Esophagus mucosa (tissue), 1 donor: ENCODE measurements at regions not wholly inside any gene's neighbourhood (a gene's known extent, or its start where the extent isn't known, plus 50 kb on each side); places are given as distances from the start of the nearest gene placed in this dataset.
A peak's percentile ranks its signal among the peaks of the same experiment; 100 is the strongest.
"Not testable (repeated sequence)": the region's sequence is repeated elsewhere in the genome, so short reads cannot be mapped to it uniquely, and the experiment has no call there.

ENCODE experiments used
- ATAC-seq: fragments of 200-7000 bp; cut with Tn5 transposase; one replicate; pipeline ENCODE4 v1.9.1; 2020
- donor health status: DM: yes; HTN: yes; CAD: no.

DNA sequence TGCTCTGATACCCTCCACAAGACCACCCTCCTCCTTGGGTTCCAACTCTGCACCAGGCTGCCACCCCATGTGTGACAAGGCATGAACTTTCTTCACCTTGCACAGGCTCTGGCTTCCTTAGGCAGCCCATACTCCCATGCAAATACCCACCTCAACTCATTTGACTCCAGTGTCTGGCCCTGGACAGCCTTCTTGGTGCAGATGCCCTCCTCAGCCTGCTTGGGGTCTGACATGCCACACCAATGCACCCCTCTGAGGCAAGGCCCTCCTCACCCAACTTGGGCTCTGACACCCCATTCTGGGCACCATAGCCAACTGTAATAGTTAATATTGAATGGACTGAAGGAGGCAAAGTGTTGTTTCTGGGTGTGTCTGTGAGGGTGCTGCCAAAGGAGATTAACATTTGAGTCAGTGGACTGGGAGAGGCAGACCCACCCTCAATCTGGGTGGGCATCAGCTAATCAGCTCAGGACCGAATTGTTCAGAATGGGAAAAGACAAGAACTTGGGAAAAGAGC, 115.0 kb upstream of the EPB41L4A start:
- peak; percentile 25 for ATAC-seq

DNA sequence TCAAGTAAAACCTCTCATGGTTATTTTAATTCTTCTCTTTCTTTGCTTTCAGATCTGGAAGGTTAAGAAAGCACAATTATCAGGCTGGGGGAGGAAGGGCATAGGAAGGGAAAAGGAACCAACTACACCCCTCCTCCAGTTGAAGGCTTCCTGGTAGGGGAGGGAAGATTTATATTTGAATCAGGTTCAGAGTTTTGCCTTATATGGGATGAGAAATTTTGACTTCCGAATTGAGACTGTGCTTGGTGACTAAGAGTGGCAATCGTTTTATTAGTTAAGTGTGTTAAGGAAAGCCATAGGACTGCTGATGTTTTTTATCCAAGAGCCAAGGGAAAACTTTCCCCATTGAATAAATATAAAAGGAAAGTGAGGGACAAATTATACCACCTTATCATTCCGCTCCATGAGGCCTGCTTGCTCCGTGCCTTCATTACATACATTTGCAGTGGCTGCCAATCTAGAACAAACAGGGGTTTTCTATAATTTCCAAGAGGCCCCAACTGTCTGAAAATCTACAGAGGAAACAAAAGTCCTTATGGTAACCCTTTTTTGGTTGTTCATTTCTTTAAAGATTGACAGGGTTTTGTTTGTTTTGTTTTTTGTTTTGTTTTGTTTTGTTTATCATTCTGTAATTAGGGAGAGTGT, 115.7 kb upstream of the EPB41L4A start:
- ATAC-seq = no peak

DNA sequence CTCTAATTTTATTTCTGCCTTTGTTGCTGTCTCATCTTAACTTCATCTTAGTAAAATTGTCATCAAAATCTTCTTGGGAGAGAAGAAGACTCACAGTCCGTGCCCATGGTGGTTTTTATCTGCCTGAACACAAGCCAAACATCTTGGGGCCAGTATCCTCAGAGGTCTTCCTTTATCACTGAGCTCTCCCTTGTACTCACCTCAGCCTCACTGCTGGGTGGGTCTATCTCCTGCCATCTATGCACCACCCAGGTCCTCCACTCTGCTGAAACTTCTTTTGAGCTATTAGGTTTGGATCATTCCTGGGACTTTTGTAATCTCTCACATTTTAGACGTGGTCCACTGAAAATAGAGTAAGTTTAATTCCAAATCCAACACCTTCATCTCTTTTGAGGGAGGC, 116.3 kb upstream of the EPB41L4A start:
- no peak for ATAC-seq

- not testable (repeated sequence) for ATAC-seq
Measured at GRCh38 chr5:112544558-112544957, 125.5 kb upstream of the EPB41L4A start.

GRCh38 chr5:112546946-112547592, 128.0 kb upstream of the EPB41L4A start:
- no peak for ATAC-seq

DNA sequence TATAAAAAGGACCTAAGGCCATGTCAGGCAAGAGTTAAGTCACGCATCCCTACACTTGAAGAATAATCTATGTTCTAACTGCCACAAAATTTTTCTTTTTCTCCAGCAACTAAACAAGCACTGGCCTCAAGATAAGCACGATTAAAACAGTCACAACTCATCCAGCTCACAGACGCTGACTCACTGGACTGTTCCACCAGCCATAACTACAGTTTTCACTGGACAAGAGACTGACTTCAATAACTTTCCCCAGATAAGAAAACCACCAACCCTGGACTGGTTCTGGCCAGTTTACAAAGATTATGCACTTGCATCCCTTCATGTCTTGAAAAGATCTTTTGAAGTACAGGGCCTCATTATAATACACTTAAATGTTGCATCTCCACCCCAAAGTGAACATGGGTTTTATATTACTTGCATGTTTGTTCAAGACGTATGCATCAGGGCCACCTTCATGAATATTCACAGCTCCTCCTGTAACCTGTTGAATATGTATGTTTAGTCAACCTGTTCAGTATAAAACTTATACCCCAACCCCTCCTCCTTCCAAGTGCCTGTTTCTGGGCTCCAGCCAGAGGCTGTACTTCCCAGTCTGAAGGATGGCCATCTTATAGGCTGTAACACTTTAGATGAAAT, 129.3 kb upstream of the EPB41L4A start:
- no peak for ATAC-seq

GRCh38 chr5:112549127-112549526, 130.1 kb upstream of the EPB41L4A start:
- ATAC-seq = no peak

GRCh38 chr5:112549605-112550166, 130.6 kb upstream of the EPB41L4A start:
- ATAC-seq = no peak

GRCh38 chr5:112551419-112552032, 132.4 kb upstream of the EPB41L4A start:
- ATAC-seq = peak; percentile 79

DNA sequence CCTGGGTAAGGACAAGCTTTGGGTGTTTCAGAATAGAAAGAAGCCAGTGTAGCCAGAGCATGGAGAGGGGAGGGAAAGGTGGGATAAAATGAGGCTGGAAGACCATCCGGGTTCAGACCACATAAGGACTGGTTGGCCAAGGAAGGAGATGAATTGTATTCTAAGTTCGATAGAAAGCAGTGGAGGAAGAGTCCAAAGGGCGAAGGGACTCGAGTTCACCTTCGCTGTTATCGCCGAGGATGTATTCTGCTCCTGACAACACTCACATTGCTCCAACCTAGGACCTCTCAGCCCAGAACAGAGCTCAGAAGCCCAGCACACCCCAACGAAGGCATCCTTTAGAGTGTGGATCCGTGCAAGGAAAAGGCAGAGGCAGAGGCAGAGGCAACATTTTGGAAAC, 133.1 kb upstream of the EPB41L4A start:
- ATAC-seq = no peak

GRCh38 chr5:112552791-112553190, 133.7 kb upstream of the EPB41L4A start:
- ATAC-seq = no peak

DNA sequence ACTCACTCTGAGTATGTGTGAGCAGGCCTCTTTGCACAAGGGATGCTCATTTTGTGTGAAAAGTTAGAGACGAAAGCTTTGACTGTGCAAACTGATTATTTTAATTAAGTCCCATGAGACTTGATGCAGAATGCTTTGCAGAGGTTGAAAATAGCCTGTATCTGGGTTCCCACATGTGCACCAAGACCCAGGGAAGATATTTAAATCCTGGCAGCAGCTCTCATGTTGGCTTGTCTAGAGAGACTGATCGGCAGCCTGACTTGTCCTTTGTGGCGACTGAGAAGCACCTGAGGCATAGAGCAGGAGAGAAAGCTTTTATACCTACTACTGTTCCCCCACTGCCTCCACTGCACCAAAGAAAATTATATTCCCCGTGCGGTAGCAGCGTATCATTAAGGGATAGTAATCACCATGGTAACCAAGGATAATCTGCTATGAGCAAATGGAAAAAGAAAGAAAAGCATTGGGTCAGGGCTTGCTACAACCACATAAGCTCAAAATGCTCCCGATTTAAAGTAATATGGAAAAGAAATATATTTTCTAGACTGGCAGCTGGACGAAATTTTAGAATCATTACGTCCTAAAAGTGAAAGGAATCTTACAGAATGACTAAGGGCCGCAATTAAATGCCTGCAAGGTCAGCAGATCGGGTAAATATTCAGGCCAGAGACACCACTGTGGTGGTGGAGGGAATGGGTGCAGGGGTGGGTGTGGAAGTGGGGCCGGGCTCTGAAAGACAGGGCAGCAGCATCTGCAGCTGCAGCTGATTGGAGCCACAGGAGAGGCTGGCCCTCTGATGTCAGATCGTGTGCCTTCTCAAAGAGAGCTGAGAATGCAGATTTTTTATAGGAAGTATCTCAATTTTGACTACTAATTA, 135.3 kb upstream of the EPB41L4A start:
- no peak for ATAC-seq

DNA sequence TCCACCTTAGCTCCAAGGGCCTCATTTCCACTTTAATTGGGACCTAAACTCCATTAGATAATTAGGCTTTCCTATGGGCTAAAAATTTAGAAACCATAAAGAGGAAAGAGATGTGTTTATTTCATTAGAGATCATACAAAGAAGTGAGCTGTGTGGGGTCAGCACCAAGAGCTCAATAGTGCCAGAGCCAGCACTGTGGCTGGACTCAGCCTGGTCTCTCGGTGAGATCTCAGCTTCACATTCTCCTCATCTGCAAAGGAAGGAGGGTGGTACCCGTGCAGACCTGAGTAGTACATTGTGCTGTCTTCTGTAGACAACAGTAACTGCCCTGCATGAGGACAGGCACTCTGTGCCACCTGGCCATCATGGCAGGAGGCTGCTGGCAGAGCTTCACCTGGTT, 136.1 kb upstream of the EPB41L4A start:
- no peak for ATAC-seq

DNA sequence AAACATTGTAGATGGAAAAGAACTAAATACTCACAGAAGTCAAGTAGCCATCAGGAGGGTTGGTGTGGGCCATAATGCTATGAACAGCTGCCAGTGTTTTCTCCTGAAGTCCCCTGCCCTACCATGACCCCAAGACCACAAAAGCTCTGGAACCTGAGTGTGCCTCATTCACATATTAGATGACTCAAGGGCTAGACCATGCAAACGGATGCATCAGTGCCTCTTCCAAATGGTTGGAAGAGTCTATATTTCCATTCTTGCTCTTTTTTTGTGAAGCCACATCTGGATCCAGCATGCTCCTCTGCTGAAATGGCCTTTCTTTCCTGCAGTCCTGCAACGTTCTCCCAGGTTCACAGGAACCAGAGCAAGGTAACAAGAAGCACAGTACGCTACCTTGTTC, 136.6 kb upstream of the EPB41L4A start:
- no peak for ATAC-seq

DNA sequence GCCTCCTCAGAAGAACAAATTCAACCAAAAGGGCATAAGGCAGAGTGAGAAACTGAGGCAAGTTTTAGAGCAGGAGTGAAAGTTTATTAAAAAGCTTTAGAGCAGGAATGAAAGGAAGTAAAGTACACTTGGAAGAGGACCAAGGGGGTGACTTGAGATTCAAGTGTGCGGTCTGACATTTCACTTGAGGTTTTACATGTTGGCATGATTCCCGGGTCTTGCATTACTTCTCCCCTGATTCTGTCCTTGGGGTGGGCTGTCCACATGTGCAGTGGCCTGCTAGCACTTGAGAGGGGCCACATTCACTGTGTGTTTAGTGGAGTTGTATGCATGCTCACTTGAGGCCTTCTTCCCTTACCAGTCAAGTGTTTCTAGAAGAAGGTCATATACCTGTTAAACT, 140.4 kb upstream of the EPB41L4A start:
- ATAC-seq = not testable (repeated sequence)

DNA sequence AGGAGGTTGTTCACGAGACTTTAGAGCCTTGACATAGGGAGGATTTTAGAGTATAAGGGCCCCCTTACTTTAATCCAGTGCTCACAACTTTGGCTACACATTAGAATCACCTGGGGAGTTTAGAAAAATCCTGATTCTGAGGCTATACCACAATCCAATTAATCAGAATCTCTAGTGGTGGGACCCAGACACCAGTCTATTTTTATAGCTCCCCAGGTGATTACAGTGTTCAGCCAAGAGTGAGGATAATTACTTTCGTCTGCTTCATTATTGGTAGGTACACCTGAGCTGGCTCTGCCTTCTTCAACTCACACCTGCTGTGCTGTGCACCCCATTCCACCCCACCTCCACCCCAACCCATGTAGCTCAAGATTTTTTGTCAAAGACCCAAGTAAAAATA, 141.3 kb upstream of the EPB41L4A start:
- ATAC-seq = no peak

DNA sequence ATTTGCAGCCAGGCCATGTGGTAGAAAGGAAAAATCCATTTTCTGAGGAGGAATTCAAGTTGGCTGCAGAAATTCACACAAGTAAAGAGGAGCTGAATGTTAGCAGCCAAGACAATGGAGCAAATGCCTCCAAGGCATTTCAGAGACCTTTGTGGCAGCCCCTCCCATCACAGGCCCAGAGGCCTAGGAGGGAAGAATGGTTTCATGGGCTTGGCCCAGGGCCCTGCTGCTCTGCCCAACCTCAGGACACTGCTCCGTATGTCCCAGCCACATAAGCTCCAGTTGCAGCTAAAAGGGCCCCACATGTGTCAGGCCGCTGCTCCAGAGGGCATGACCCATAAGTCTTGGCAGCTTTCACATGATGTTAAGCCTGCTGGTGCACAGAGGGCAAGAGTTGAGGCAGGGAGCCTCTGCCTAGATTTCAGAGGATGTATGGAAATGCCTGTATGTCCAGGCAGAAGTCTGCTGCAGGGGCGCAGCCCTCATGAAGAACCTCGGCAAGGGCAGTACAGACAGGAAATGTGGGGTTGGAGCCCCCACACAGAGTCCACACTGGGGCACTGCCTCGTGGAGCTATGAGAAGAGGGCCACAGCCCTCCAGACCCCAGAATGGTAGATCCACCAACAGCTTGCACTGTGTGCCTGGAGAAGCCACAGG, 144.2 kb upstream of the EPB41L4A start:
- ATAC-seq = no peak

GRCh38 chr5:112566251-112566650, 147.2 kb upstream of the EPB41L4A start:
- ATAC-seq = no peak

DNA sequence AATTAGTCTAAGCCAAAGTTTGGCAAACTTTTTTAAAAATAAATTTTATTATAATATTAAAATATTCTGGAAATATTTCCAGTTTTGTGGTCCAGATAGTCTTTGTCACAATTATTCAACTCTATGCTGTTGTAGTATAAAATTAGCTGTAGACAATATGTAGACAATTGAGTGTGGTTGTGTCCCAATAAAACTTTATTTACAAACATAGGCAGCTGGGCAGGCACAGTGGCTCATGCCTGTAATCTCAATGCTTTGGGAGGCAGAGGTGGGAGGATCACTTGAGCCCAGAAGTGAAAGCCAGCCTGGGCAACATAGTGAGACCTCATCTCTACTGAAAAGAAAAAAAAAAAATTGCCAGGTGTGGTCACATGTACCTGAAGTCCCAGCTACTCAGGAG, 150.5 kb upstream of the EPB41L4A start:
- no peak for ATAC-seq

GRCh38 chr5:112570708-112571444, 151.8 kb upstream of the EPB41L4A start:
- ATAC-seq = no peak

DNA sequence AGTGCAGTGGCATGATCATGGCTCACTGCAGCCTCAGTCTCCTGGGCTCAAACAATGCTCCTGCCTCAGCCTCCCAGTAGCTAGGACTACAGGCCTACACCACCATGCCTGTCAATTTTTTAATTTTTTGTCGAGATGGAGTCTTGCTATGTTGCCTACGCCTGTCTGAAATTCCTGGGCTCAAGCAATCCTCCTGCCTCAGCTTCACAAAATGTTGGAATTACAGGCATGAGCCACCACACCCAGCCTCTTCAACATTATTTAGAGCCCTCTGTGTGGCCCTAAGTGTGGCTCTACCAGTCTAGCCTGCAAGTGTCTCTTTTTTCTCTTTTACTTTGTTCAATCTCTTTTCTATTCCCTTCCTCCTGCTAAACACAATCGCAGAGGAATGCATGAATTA, 154.4 kb upstream of the EPB41L4A start:
- ATAC-seq = no peak
